HG03280 (cell line): ENCODE measurements at regions not wholly inside any gene's neighbourhood (a gene's known extent, or its start where the extent isn't known, plus 50 kb on each side); places are given as distances from the start of the nearest gene placed in this dataset.

ENCODE experiments used
- ATAC-seq: cut with Tn5 transposase; IDR thresholded peaks from one replicate; pipeline ENCODE4 v1.9.1; 2021; ENCODE audit warnings: mild to moderate bottlenecking, moderate library complexity; ENCODE audit not compliant: unreplicated experiment

DNA sequence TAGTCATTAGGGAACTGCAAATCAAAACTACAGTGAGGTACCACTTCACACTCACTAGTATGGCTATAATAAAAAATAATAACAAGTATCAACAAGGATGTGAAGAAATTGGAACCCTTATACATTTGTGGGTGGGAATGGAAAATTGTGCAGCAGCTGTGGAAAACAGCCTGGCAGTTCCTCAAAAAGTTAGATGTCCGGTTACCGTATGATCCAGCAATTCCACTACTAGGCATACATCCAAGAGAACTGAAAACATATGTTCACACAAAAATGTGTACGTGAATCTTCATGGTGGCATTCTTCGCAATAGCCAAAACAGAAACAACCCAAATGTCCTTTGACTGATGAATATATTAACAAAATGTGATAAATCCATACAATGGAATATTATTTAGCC is 187.9 kb upstream of the LYSMD4 start:
- no peak for ATAC-seq

DNA sequence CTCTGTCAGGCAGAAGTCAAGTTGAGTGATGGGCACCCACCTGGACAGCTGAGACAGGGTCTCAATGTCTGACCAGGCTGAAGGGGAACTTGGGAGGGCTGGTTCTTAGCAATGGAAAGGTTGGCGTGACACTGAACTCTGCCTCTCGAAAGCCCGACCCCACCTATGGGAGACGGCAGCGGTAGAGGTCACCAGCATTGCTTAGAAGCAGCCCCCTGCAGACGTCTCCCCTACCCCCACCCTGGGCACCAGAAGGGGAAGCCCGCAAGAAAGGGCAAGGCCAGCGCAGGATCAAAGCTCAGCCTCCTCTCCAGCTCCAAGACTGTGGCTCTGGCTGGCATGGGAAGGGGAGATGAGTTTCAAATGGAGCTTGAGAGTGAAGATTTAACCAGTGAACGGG is 184.8 kb upstream of the LYSMD4 start:
- no peak for ATAC-seq

DNA sequence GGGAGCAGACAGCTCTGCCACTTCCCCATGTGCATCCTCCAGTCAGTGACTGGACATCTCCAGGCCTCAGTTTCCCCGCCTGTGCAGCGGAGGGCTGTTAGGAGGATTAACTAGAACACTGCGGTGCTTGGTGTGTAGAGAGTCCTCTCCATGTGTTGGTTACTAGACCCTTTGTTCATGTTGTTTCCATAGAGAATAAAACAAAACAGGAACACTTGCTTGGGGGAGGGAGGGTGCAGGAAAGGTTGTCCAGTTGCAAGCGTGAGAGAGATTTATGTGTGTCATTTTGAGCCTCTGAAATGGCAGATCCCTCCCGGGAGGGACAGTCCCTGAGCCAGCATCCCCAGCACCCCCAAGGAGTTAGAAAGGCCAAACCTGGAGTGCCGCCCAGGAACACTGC is 184.0 kb upstream of the LYSMD4 start:
- ATAC-seq = no peak

DNA sequence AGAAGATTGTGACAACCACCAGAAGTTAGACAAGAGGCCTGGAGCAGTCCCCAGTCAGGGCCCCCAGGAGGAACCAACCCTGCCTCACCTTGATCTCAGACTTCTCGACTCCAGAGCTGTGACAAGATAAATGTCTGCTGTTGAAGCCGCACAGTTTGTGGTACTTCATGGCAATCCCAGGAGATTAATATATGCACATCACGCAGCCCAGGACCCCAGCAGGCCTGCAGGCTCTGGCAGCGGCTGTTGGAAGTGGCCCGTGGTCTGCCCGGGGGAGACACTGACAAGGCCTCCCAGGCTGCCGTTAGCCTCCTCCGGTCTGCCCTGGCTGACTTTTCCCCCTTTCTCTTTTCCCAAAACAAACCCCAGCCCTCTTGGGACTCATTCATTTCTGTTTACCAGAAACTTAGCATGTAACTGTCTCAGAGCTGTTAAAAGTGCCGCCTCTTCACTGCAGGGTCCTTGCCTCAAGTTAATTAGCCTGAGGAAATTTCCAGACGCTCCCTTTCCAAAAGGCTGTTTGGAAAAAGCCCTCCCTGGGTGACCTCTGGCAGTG is 183.5 kb upstream of the LYSMD4 start:
- no peak for ATAC-seq

DNA sequence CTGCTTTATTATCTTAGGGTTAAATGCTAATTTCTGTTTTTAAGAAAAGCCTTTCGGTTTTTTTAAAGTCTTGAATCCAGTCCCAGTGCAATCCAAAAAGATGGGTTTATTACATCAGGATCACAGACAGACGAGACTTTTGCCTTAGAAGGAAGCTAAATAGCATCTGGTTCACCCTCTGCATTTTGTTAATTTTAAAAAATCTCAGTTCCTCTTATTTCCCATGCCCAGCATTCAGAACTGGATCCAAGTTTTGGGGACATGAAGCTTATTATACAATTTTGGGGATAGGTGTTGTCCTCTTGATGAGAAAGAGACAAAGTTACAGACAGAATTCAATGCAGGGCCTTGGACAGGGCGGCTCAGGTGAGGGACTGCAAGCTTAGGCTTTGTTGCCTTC is 181.5 kb upstream of the LYSMD4 start:
- no peak for ATAC-seq

DNA sequence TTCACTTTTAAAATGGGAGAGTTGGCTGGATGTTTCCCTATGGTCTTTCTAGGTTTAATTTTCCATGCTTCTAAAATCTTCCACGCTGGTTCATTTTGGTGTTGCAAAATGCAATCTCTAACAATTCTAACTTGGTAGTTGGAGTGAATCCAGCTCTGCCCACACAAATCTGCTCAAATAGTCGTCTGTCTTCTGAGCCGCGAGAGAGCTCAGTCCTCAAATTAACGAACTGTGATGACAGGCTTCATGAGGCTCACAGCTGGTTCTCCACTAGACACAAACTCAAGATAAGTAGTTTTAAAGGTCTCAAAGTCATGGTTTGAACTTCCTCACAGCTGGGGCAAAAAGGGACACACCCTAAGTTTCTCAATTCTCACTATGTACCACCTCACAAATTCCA is 178.6 kb upstream of the LYSMD4 start:
- ATAC-seq = no peak

DNA sequence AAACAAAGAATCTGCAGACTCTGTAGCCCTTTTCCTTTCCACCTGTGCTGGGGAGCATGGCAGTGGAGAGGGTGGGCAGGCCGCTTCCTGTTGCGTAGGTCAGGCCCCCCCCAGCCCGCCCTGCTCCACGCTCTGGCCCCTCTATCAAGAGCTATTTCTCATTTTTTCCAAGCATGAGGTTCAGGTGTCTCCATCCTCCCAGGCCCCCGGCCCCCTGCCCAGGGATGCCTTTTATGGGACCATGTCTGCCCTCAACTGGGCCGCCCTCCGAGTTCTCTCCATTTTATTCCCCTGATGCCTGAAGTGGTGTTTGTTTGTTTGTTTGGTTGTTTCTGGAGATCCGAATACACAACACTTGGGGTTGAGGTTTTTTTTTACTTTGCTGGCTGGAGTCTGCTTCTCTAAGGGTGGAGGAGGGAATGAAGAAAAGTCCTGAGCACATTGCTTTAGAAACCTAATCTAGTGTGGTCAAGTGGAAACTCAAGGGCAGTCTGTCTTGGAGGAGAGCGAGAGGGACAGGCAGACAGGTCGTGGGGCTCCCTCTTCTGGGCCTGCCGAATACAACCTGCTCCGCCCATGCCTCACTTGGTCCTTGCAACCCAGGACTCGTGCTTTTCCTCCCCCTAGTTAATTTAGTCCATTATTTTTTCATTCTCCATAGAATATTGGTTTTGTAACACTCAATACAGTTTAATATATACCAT is 176.5 kb upstream of the LYSMD4 start:
- ATAC-seq = no peak

DNA sequence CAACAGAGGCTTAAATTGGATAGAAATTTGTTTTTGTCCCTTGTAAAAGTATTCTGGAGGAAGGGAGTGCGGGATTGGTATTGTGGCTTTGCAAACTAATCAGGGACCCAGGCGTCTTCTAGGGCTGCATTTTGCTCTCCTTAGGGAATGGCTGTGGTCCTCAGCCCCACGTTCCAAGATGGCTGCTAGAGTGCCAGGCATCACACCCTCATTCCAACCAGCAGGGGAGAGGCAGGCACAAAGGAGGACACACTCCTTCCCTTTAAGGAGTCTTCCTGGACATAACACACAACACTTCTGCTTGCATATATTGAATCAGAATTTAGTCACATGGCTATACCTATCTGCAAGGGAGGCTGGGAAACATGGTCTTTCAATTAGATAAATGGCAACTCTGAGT is 174.5 kb upstream of the LYSMD4 start:
- ATAC-seq = no peak

DNA sequence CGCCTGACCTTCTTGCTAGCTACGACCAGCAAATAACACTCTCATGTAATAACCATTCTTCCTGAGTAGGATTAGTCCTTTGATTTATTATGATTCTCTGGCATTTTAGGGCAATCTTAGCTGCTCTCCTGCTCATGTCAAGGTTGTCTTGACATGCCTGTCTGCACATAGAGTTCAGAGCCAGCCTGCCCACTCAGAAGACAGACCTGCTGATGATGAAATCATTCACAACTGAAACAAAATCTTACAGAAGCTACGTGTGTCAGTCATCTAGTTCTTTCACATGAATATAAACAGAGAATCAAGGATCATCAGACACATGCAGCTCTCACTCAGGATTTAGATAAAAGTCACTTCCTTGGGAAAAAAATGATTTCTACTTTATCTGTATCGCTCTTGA is 173.6 kb upstream of the LYSMD4 start:
- ATAC-seq = no peak

DNA sequence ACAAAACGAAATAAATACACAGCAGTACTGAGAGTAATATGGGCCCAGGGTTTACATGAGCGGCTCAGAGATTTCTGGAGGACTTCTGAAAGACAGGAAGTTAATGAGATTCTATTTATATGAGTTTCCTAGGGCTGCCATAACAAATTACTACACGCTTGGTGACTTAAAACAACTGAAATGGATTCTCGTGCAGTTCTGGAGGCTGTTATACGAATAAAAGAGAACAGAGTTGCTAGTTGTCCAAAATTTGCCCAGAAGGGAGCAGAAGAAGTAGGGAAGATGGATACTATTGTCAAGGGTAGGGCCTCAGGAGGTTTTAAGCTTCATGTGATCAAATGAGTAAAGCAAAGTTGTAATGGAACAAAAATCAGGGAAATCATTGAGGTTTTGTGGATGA is 173.1 kb upstream of the LYSMD4 start:
- no peak for ATAC-seq

DNA sequence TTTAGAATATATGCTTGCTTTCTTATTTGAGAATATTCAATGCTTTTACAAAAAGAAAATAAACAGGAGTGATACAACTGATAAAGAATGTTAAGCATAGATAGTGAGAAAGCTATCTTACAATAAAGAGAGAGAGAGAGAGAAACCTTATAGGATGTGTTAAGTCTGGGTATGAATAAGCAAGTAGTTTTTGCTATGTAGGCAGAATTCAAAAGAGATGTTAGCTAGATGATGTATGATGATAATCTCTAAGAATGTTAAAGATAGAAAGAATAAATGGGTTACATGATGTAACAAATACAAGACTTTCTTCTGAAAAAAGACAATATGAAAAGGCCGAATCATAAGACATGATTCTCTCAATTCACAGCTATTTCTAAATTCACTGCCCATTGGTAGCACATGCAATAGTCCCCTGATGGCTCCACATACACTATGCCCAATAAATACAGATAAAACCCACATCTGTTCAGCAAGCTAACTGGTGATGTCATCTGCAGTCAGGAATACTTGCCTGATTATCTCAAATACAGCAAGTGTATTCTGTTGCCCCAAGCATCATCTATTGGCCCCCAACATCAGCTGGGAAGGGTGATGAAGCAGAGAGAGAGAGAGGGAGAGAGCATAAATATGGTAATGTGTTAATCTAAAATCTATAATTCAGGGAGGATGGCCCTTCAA is 169.2 kb upstream of the LYSMD4 start:
- ATAC-seq = no peak

DNA sequence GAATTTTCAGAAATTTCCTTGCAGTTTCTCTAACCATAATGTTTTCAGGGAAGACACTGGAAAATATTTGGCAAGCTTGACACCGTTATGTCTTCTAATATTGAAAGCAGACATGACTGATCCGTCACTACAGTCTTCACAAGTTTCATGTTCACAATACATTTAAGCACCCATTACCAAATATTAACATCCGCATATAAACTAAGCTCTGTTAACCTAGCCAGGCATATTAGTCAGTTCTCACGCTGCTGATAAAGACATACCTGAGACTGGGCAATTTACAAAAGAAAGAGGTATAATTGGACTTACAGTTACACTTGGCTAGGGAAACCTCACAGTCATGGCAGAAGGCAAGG is 162.7 kb upstream of the LYSMD4 start:
- peak; percentile 20 for ATAC-seq

DNA sequence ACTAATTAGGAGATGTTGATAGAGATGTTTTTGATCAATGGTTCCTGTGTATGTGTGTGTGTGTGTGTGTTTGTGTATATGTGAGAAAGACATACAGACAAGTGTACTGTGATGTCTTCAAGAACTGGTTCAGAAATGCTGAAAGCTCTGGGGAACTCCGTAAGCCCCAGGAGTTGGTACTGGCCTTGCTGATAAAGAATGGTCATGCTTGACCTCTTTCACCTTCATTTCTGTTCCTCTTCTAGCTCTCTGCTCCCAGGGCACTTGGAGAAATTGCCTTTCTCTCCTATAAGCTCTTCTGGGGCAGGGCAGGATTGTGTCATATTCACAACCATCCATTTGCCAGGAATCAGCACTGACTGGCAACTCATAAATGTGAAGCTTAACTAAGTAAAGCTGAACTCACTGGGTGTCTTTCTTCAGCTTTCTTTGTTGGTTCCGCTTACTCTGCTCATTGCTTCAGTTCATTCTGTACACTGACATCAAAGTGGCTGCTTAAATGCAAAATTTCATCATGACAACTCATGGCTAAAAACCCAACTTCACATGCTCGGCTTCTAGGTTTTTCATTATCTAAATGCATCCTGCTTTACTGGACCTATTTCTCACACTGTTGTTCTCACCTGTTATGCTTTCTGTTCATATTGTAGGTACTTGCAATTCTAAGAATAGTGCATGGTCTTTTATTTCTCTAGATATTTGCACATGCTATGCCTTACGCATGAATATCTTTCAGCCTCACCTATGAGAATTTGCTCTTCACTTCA is 162.1 kb upstream of the LYSMD4 start:
- peak; percentile 43 for ATAC-seq

DNA sequence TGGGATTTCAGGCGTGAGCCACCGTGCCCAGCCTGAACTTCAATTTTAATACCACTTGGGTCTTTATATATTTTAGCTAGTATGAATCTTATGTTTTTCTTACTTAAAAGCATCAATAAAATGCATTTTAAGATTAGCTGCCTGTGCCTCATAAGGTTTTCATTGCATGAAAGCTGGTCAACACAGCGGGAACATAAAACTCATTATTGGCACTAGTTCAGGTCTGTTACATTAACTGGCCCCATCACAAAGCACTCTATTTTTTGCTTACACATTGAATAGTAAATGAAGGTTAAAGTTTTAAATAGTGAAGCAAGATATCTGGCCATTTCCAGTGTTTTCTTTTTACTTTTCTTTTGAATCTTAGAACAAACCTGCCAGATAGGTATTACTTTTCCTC is 145.6 kb upstream of the LYSMD4 start:
- no peak for ATAC-seq

DNA sequence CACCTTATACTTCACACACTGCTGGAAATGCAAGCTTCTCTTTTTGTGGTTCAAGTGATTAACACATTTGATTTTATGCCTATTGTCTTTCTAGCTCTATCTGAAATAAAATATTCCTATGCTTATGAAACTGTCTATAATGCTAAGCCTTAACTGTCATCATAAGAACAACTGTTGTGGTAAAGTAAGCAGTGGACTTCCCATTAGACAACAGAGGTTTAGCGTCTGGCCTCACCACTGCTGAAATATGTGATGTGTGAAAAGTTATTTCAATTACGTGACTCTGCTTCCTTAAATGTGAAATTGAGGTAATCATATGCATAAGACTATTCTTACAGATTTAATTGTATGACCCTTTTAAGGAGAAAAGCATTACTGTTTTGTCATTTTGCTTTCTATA is 140.2 kb upstream of the LYSMD4 start:
- ATAC-seq = no peak

DNA sequence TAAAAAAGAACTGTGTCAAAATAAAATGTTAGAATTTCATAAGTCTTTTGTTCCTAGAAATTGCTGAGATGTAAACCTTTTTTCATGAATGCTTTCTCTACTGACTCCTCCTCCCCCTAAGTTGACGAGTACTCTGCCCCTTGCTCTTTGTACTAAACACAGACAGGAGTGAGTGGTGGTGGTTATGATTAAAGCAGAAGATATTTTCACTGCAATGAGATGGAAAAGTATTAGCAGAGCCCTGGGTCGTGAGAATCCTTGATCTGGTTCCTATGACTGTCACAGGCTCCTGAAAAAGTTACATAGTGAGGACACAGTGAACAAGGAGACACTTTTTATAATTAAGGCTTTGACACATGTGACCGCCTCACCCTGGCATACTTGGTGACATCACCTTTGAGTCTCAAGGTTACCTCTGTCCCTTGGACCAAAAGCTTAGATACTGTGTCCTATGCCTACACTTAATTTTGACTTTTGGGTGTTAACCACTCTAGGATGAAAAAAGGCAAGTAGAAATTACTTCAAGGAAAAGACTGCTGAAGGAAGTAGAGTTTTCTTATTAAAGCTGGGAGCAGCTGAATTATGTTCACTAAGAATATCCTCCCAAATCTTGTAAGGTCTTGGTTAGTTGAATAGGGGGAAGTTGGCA is 130.4 kb upstream of the LYSMD4 start:
- no peak for ATAC-seq

DNA sequence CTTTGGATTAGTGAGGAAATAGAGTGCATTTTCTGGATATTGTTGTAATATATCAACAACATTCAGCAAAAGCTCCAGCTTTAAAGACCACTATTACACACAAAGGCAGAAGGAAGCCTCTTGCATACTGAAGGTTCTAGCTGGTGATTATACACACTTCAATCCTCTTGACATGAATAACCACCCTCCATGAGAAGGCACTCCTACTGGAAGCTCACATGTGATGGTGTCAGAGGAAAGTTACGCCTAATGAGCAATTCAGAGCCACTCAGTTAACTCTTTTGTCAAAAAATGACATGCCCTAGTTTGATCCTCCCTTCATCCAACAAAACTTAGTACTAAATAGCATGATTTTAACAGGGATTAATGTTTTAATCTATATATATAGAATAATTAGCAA is 124.6 kb upstream of the LYSMD4 start:
- ATAC-seq = no peak

DNA sequence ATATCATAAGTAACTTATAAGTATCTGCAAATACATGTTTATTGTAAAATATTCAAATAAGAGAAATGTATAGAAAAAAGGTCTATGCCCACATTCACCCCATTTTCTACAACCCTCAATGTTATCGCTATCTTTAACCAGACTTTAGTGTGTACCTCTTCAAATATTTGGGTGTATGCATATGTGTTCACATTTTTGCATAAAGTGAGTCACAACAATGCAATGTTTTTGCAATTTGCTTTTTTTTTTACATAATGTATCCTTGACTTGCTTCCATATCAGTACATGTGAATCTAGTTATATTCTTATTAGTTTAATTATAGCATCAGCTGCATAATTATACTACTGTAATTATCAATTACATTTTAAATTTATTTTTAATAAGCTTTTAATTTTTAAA is 117.3 kb upstream of the LYSMD4 start:
- ATAC-seq = no peak

DNA sequence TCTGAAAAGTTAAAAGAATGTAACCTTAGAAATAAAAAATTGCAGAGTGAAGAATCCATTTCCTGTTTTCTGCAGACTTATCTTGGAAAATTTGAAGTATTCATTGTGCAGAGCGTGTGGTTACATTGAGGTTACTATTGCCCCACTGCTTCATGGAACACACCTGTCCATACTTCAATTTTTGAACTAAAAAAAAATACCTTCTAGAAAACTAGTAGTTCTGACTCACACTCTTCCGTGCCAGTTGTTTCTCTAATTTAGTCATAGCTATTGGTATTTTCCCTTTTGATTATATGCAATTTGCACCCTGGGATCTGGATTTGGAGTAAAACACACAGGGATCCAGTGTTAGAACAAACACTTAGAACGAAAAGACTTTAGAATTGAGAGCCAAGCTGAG is 111.8 kb upstream of the LYSMD4 start:
- no peak for ATAC-seq

DNA sequence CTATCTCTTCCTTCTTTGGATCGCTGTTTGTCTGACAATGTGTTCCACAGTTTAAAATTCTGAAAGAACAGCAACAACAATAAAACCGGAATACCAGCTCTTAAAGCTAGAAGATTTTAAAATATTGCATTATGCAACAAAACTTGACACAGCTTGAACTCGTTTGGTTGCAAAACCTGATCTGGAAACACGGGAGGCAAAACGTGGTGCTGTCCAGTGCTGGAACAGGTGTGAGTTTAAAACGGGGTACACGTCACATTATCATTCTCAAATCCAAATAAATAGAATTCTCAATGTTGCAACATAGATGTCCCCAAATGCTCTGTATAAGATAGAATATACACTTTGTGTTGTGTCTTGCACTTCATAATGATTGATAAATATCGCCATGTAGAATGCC is 110.9 kb upstream of the LYSMD4 start:
- no peak for ATAC-seq

DNA sequence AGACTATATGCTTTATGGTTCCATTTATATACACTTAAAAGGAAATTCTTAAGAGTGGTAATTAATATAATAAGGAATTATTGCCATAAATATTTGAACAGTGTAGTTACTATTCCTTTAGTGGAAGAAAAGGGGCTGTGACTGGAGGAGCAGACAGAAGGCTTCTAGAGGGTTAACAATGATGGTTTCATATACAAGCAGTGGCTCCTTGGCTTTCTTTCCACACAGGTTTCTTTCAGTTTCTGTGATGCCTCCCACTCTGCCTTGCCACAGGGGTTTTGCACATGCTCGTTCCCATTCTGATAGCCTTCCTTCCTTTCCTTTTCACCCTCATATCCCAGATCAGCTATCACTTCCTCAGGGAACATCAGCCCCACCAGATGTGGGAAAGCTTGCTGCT is 108.8 kb upstream of the LYSMD4 start:
- no peak for ATAC-seq
